H9 (cell line): ENCODE measurements at regions not wholly inside any gene's neighbourhood (a gene's known extent, or its start where the extent isn't known, plus 50 kb on each side); places are given as distances from the start of the nearest gene placed in this dataset.
A peak's percentile ranks its signal among the peaks of the same experiment; 100 is the strongest.

Experiments
- DNase-seq: peaks from one replicate; pipeline ENCODE4 v3.0.0-alpha.2; 2017
- H2AFZ ChIP-seq: one replicate; pipeline ENCODE4 v1.6.1; 2013; ENCODE audit warnings: mild to moderate bottlenecking, low read length, control low read depth, moderate library complexity
- H2AK5ac ChIP-seq: 2 replicates; pipeline ENCODE4 v1.6.1; 2013; ENCODE audit warnings: low read length, control low read depth, mixed read lengths; ENCODE audit not compliant: insufficient read length
- H2BK120ac ChIP-seq: one replicate; pipeline ENCODE4 v1.6.1; 2013; ENCODE audit warnings: low read depth, mild to moderate bottlenecking, low read length, control low read depth, inconsistent platforms; ENCODE audit not compliant: poor library complexity, severe bottlenecking
- H2BK12ac ChIP-seq: 2 replicates; pipeline ENCODE4 v1.6.1; 2013; ENCODE audit warnings: low read length, control low read depth, mixed read lengths, low read depth; ENCODE audit not compliant: insufficient read length
- H2BK15ac ChIP-seq: 2 replicates; pipeline ENCODE4 v1.6.1; 2013; ENCODE audit warnings: low read depth, low read length, control low read depth
- H2BK20ac ChIP-seq: one replicate; pipeline ENCODE4 v1.6.1; 2013; ENCODE audit warnings: low read depth, mild to moderate bottlenecking, low read length, control low read depth, inconsistent platforms; ENCODE audit not compliant: poor library complexity, severe bottlenecking
- H2BK5ac ChIP-seq: 2 replicates; pipeline ENCODE4 v1.6.1; 2013; ENCODE audit warnings: low read length, control low read depth, mixed read lengths; ENCODE audit not compliant: insufficient read length
- H3K14ac ChIP-seq: 2 replicates; pipeline ENCODE4 v1.6.1; 2013; ENCODE audit warnings: low read length, control low read depth; ENCODE audit not compliant: insufficient read depth
- H3K18ac ChIP-seq: 2 replicates; pipeline ENCODE4 v1.6.1; 2013; ENCODE audit warnings: low read depth, mild to moderate bottlenecking, mixed read lengths, low read length, control low read depth; ENCODE audit not compliant: insufficient read length
- H3K23ac ChIP-seq: 2 replicates; pipeline ENCODE4 v1.6.1; 2013; ENCODE audit warnings: low read length, control low read depth, mixed read lengths, low read depth; ENCODE audit not compliant: insufficient read length
- H3K23me2 ChIP-seq: 2 replicates; pipeline ENCODE4 v1.6.1; 2013; ENCODE audit warnings: low read depth, mild to moderate bottlenecking, mixed read lengths, low read length, control low read depth; ENCODE audit not compliant: insufficient read length, poor library complexity, severe bottlenecking
- H3K27ac ChIP-seq: 2 replicates; pipeline ENCODE4 v1.5.1; 2013; ENCODE audit warnings: low read length, control low read depth, mixed read lengths, low read depth; ENCODE audit not compliant: insufficient read length
- H3K27me3 ChIP-seq: 2 replicates; pipeline ENCODE4 v1.6.1; 2013; ENCODE audit warnings: low read length, control low read depth, inconsistent platforms; ENCODE audit not compliant: insufficient read depth
- H3K4ac ChIP-seq: 2 replicates; pipeline ENCODE4 v1.6.1; 2013; ENCODE audit warnings: low read depth, mild to moderate bottlenecking, control low read depth, inconsistent platforms, low read length, moderate library complexity
- H3K4me1 ChIP-seq: 2 replicates; pipeline ENCODE4 v1.6.1; 2013; ENCODE audit warnings: low read length, control low read depth, inconsistent platforms; ENCODE audit not compliant: insufficient read depth
- H3K4me2 ChIP-seq: 2 replicates; pipeline ENCODE4 v1.6.1; 2013; ENCODE audit warnings: low read length, control low read depth, mixed read lengths; ENCODE audit not compliant: insufficient read length, insufficient read depth
- H3K56ac ChIP-seq: 2 replicates; pipeline ENCODE4 v1.6.1; 2013; ENCODE audit warnings: low read depth, mild to moderate bottlenecking, mixed read lengths, low read length, control low read depth; ENCODE audit not compliant: insufficient read length
- H3K79me1 ChIP-seq: 2 replicates; pipeline ENCODE4 v1.6.1; 2013; ENCODE audit warnings: low read depth, mild to moderate bottlenecking, moderate library complexity, low read length, control low read depth, inconsistent platforms; ENCODE audit not compliant: insufficient read depth, poor library complexity, severe bottlenecking
- H3K79me2 ChIP-seq: 2 replicates; pipeline ENCODE4 v1.6.1; 2013; ENCODE audit warnings: low read length, control low read depth, inconsistent platforms; ENCODE audit not compliant: insufficient read depth
- H3K9ac ChIP-seq: 2 replicates; pipeline ENCODE4 v1.6.1; 2013; ENCODE audit warnings: low read length, control low read depth, mixed read lengths; ENCODE audit not compliant: insufficient read length; ENCODE audit errors: extremely low read depth
- H3K9me3 ChIP-seq: one replicate; pipeline ENCODE4 v1.6.1; 2013; ENCODE audit warnings: low read depth, low read length, inconsistent platforms; ENCODE audit not compliant: control insufficient read depth
- H3T11ph ChIP-seq: one replicate; pipeline ENCODE4 v1.6.1; 2013; ENCODE audit warnings: mild to moderate bottlenecking, low read length, control low read depth, inconsistent platforms
- H4K20me1 ChIP-seq: one replicate; pipeline ENCODE4 v1.6.1; 2013; ENCODE audit not compliant: control insufficient read depth, insufficient read length, insufficient read depth
- H4K5ac ChIP-seq: 2 replicates; pipeline ENCODE4 v1.6.1; 2013; ENCODE audit warnings: low read depth, mild to moderate bottlenecking, mixed read lengths, low read length, control low read depth; ENCODE audit not compliant: insufficient read length
- H4K8ac ChIP-seq: replicated peaks from 2 replicates; pipeline ENCODE4 v1.6.1; 2013; ENCODE audit warnings: low read length, control low read depth, mixed read lengths, low read depth; ENCODE audit not compliant: insufficient read length
- H4K91ac ChIP-seq: 2 replicates; pipeline ENCODE4 v1.6.1; 2013; ENCODE audit warnings: low read depth, mild to moderate bottlenecking, moderate library complexity, mixed read lengths, low read length, control low read depth; ENCODE audit not compliant: insufficient read length
- H3K27ac Mint-ChIP-seq, 3 experiments: 2 replicates in 2 of 3; 3 replicates in 1 of 3; pipeline ENCODE4 v1.8.0; 2020 to 2021; ENCODE audit warnings: mixed read lengths in 3 of 3, mild to moderate bottlenecking in 1 of 3, moderate library complexity in 1 of 3
- H3K27me3 Mint-ChIP-seq: 2 replicates; pipeline ENCODE4 v1.8.0; 2021; ENCODE audit warnings: low read depth, mild to moderate bottlenecking, moderate library complexity, mixed read lengths
- H3K36me3 Mint-ChIP-seq, 3 experiments: 2 replicates in 2 of 3; 3 replicates in 1 of 3; pipeline ENCODE4 v1.8.0; 2020 to 2021; ENCODE audit warnings: low read depth in 3 of 3, mixed read lengths in 3 of 3; ENCODE audit not compliant: insufficient read depth in 1 of 3
- H3K4me1 Mint-ChIP-seq, 2 experiments: 2 replicates each; pipeline ENCODE4 v1.8.0; 2020; ENCODE audit warnings: mixed read lengths in 2 of 2
- H3K4me3 Mint-ChIP-seq, 2 experiments: 2 replicates in 1 of 2; 3 replicates in 1 of 2; pipeline ENCODE4 v1.8.0; 2020 to 2021; ENCODE audit warnings: mild to moderate bottlenecking in 2 of 2, mixed read lengths in 2 of 2, moderate library complexity in 1 of 2
- H3K9me3 Mint-ChIP-seq, 2 experiments: 2 replicates in 1 of 2; 3 replicates in 1 of 2; pipeline ENCODE4 v1.8.0; 2020; ENCODE audit warnings: mild to moderate bottlenecking in 2 of 2, mixed read lengths in 2 of 2, moderate library complexity in 1 of 2
- WGBS: extraction: QIAGEN DNeasy Blood & Tissue Kit; methylation state at CpG from one replicate; pipeline ENCODE4 v1.1.7; 2013; ENCODE audit warnings: missing lambda C conversion rate, low lambda C conversion rate, mixed read lengths; ENCODE audit not compliant: insufficient read length; ENCODE audit errors: extremely low coverage; 5-methylcytosine and 5-hydroxymethylcytosine counted together
- TF ChIP-seq, protein P1 (sequence below): fragments of 200-600 bp; sonication (generic); conservative IDR thresholded peaks from 3 replicates; pipeline ENCODE4 v1.8.0; 2021; ENCODE audit warnings: antibody characterized with exemption, mild to moderate bottlenecking

DNA sequence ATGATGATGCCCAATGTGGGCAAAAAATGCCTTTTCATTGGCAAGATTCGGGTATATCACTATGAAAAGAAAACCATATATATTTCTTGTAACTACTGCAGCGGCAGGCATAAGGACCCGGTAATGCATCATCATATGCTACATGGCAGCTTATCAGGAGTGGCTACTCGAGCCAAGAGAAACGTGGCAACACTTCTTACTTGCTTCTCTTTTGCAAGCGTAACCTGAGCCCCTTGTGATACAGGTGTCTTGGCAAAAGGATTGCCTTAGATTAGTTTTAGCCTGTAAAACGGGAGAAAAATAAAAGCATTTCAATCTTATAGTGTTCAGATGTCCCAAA is 280.3 kb downstream of the SPRY1 start:
- H3K27ac Mint-ChIP-seq = no peak overlapping the region
- Histone ChIP-seq H2BK20ac (no peak overlapping the region), H2BK15ac (no peak overlapping the region), H2BK120ac (no peak overlapping the region), H3K4ac (no peak overlapping the region), H3K9ac (no peak overlapping the region), H4K8ac (no peak overlapping the region), H4K20me1 (no peaks in the 10 kb centered on the region), H3K4me1 (no peaks in the 10 kb centered on the region), H4K5ac (no peak overlapping the region), H3T11ph (no peak overlapping the region), H3K23ac (no peak overlapping the region), H2BK12ac (no peak overlapping the region), H4K91ac (no peak overlapping the region), H3K79me1 (no peaks in the 10 kb centered on the region), H3K14ac (no peak overlapping the region), H3K9me3 (no peaks in the 10 kb centered on the region), H3K23me2 (no peaks in the 10 kb centered on the region), H3K27me3 (no peaks in the 10 kb centered on the region), H3K27ac (no peak overlapping the region), H2BK5ac (no peak overlapping the region), H3K79me2 (no peaks in the 10 kb centered on the region), H2AK5ac (no peak overlapping the region), H3K4me2 (no peak overlapping the region), H2AFZ (no peak overlapping the region), H3K56ac (no peak overlapping the region), H3K18ac (no peak overlapping the region)
- DNase-seq = peak; percentile 34
- H3K36me3 Mint-ChIP-seq = no peaks in the 10 kb centered on the region
- peaks cover 10 to 16% of the 10 kb centered on the region in 2 experiments for H3K4me1 Mint-ChIP-seq
- no peaks in the 10 kb centered on the region for H3K9me3 Mint-ChIP-seq
- no CpG with 5 or more reads among the region's 7 CpGs for WGBS
- TF ChIP-seq, protein P1, sequence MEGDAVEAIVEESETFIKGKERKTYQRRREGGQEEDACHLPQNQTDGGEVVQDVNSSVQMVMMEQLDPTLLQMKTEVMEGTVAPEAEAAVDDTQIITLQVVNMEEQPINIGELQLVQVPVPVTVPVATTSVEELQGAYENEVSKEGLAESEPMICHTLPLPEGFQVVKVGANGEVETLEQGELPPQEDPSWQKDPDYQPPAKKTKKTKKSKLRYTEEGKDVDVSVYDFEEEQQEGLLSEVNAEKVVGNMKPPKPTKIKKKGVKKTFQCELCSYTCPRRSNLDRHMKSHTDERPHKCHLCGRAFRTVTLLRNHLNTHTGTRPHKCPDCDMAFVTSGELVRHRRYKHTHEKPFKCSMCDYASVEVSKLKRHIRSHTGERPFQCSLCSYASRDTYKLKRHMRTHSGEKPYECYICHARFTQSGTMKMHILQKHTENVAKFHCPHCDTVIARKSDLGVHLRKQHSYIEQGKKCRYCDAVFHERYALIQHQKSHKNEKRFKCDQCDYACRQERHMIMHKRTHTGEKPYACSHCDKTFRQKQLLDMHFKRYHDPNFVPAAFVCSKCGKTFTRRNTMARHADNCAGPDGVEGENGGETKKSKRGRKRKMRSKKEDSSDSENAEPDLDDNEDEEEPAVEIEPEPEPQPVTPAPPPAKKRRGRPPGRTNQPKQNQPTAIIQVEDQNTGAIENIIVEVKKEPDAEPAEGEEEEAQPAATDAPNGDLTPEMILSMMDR = no peak
- no peak overlapping the region for H3K4me3 Mint-ChIP-seq
- no peaks in the 10 kb centered on the region for H3K27me3 Mint-ChIP-seq
